B cell (primary cell): ENCODE measurements at regions not wholly inside any gene's neighbourhood (a gene's known extent, or its start where the extent isn't known, plus 50 kb on each side); places are given as distances from the start of the nearest gene placed in this dataset.
"Not testable (repeated sequence)": the region's sequence is repeated elsewhere in the genome, so short reads cannot be mapped to it uniquely, and the experiment has no call there.

Experiments used
- ATAC-seq: fragments of 200-7000 bp; cut with Tn5 transposase; one replicate; pipeline ENCODE4 v1.10.0; 2021; ENCODE audit warnings: low read depth, mild to moderate bottlenecking, moderate number of reproducible peaks, moderate library complexity
- CTCF ChIA-PET: fragments of 350-600 bp; sonication (Branson Sonifier 250); formaldehyde crosslinking; loops from one replicate; lab custom pipeline; 2021; ENCODE audit warnings: antibody characterized with exemption, inconsistent platforms; lab: Charles Lee
- POLR2A ChIA-PET: fragments of 350-600 bp; sonication (Branson Sonifier 250); formaldehyde crosslinking; loops from one replicate; lab custom pipeline; 2021; ENCODE audit warnings: antibody characterized with exemption; lab: Charles Lee
- DNase-seq: peaks from one replicate; pipeline ENCODE4 v3.0.0; 2013
- H2AFZ ChIP-seq: 2 replicates; pipeline ENCODE4 v1.6.1; 2012; ENCODE audit warnings: mild to moderate bottlenecking, low read depth, low read length; ENCODE audit not compliant: insufficient read depth, poor library complexity, severe bottlenecking
- H3K27ac ChIP-seq, 2 donors: 1 replicate in 1 of 2; 2 replicates in 1 of 2; pipeline ENCODE4 v1.5.1; 2012 to 2013; ENCODE audit warnings: low read length in 2 of 2, mild to moderate bottlenecking in 2 of 2, moderate library complexity in 1 of 2
- H3K27me3 ChIP-seq, 4 experiments: fragments of 200-600 bp in 1 of 4; sonication (generic) in 1 of 4; replicated peaks in 1 of 4; 1 replicate in 2 of 4; 2 replicates in 2 of 4; pipeline versions ENCODE4 v1.6.1 to v1.7.0; 2013 to 2016; ENCODE audit warnings: low read length in 3 of 4, mild to moderate bottlenecking in 2 of 4, mixed read lengths in 1 of 4, moderate library complexity in 1 of 4; ENCODE audit not compliant: insufficient read depth in 4 of 4, control insufficient read depth in 3 of 4; ENCODE audit errors: control extremely low read depth in 1 of 4
- H3K36me3 ChIP-seq, 2 experiments: replicated peaks in 1 of 2; 1 replicate in 1 of 2; 2 replicates in 1 of 2; pipeline versions ENCODE4 v1.6.1 to v1.7.1; 2013; ENCODE audit warnings: low read length in 1 of 2; ENCODE audit not compliant: insufficient read depth in 2 of 2, control insufficient read depth in 1 of 2; ENCODE audit errors: control extremely low read depth in 1 of 2, extremely low read depth in 1 of 2
- H3K4me1 ChIP-seq, 2 donors: fragments of 200-600 bp in 1 of 2; sonication (generic) in 1 of 2; 1 replicate in 1 of 2; 2 replicates in 1 of 2; pipeline versions ENCODE4 v1.5.1 to v1.6.1; 2013 to 2017; ENCODE audit warnings: low read length in 2 of 2; ENCODE audit not compliant: control insufficient read depth in 2 of 2, insufficient read depth in 2 of 2
- H3K4me2 ChIP-seq: replicated peaks from 2 replicates; pipeline ENCODE3; 2012; ENCODE audit warnings: mild to moderate bottlenecking, low read depth, low read length; ENCODE audit not compliant: poor library complexity, severe bottlenecking
- H3K4me3 ChIP-seq, 5 experiments: fragments of 200-600 bp in 1 of 5; sonication (generic) in 1 of 5; 1 replicate in 3 of 5; 2 replicates in 2 of 5; pipeline versions ENCODE4 v1.5.1 to v1.7.0; 2011 to 2016; ENCODE audit warnings: low read length in 4 of 5, mild to moderate bottlenecking in 4 of 5, low read depth in 2 of 5, control low read depth in 1 of 5, moderate library complexity in 1 of 5; ENCODE audit not compliant: insufficient read depth in 1 of 5; ENCODE audit errors: control extremely low read depth in 1 of 5, extremely low read depth in 1 of 5
- H3K79me2 ChIP-seq: fragments of 200-600 bp; sonication (generic); one replicate; pipeline ENCODE4 v1.6.0; 2016; ENCODE audit warnings: low read length; ENCODE audit not compliant: control insufficient read depth, insufficient read depth
- H3K9ac ChIP-seq: fragments of 200-600 bp; sonication (generic); 2 replicates; pipeline ENCODE4 v1.6.1; 2017; ENCODE audit warnings: mild to moderate bottlenecking, low read length, moderate library complexity
- H3K9me3 ChIP-seq, 3 donors: one replicate each; pipeline versions ENCODE4 v1.6.1 to v1.7.1; 2013; ENCODE audit warnings: low read length in 2 of 3; ENCODE audit not compliant: control insufficient read depth in 2 of 3, insufficient read depth in 1 of 3; ENCODE audit errors: control extremely low read depth in 1 of 3
- H4K20me1 ChIP-seq: 2 replicates; pipeline ENCODE4 v1.6.0; 2012; ENCODE audit warnings: mild to moderate bottlenecking, low read length; ENCODE audit not compliant: insufficient read depth, control insufficient read depth, poor library complexity, severe bottlenecking
- H3K27ac Mint-ChIP-seq: one replicate; pipeline ENCODE4 v1.8.0; 2021; ENCODE audit warnings: mixed read lengths
- H3K27me3 Mint-ChIP-seq: one replicate; pipeline ENCODE4 v1.8.0; 2021; ENCODE audit warnings: mixed read lengths
- H3K4me1 Mint-ChIP-seq: one replicate; pipeline ENCODE4 v1.8.0; 2021; ENCODE audit warnings: mixed read lengths
- H3K4me3 Mint-ChIP-seq: one replicate; pipeline ENCODE4 v1.8.0; 2021; ENCODE audit warnings: mixed read lengths
- H3K9me3 Mint-ChIP-seq: one replicate; pipeline ENCODE4 v1.8.0; 2022; ENCODE audit warnings: mixed read lengths; ENCODE audit not compliant: insufficient read depth
- CTCF ChIP-seq: fragments of 200-600 bp; IDR thresholded peaks from one replicate; pipeline ENCODE4 v1.8.0; 2022; ENCODE audit warnings: antibody characterized with exemption, mild to moderate bottlenecking
- EZH2 ChIP-seq: IDR thresholded peaks from 2 replicates; pipeline ENCODE4 v1.6.1; 2012; ENCODE audit warnings: borderline replicate concordance, low read depth, mild to moderate bottlenecking, moderate library complexity, low read length; ENCODE audit not compliant: insufficient read depth, poor library complexity, severe bottlenecking
- WGBS: methylation state at CpG from one replicate; pipeline ENCODE4 v1.1.5; 2013; ENCODE audit warnings: missing lambda C conversion rate; ENCODE audit not compliant: insufficient coverage; 5-methylcytosine and 5-hydroxymethylcytosine counted together
- intact Hi-C: fragments of 100-400 bp; cut with micrococcal nuclease; formaldehyde crosslinking; loops from one replicate; pipeline ENCODE4 v1.10.0; 2022

GRCh38 chr20:30406370-30406769, 851.1 kb upstream of the DEFB115 start:
- not testable (repeated sequence) for H3K9me3 Mint-ChIP-seq

GRCh38 chr20:30412972-30413371, 844.5 kb upstream of the DEFB115 start:
- intact Hi-C loops = no loop called here
- ChIA-PET POLR2A (no interaction called here), CTCF (no interaction called here)
- H3K9me3 ChIP-seq = peaks cover 0 to 10% (median 2%) of the 10 kb centered on the region in 3 donors
- DNase-seq = no peak
- H3K79me2 ChIP-seq = no peaks in the 10 kb centered on the region
- WGBS = 64% methylated on average over 1 of the region's 2 CpGs
- Mint-ChIP-seq H3K4me1 (no peaks in the 10 kb centered on the region), H3K27ac (no peak overlapping the region), H3K4me3 (no peak overlapping the region), H3K27me3 (no peaks in the 10 kb centered on the region), H3K9me3 (peaks cover 11% of the 10 kb centered on the region)
- H2AFZ ChIP-seq = no peak overlapping the region
- no peak overlapping the region for H3K4me2 ChIP-seq
- no peaks in the 10 kb centered on the region for H3K4me1 ChIP-seq
- TF ChIP-seq EZH2 (no peak), CTCF (no peak)
- H3K27me3 ChIP-seq = no peaks in the 10 kb centered on the region
- no peak overlapping the region for H3K4me3 ChIP-seq
- H3K36me3 ChIP-seq = no peaks in the 10 kb centered on the region
- no peak overlapping the region for H3K27ac ChIP-seq
- H4K20me1 ChIP-seq = no peaks in the 10 kb centered on the region
- no peak for ATAC-seq
- no peak overlapping the region for H3K9ac ChIP-seq

More at GRCh38 chr20:30406370-30406769, 851.1 kb upstream of the DEFB115 start:
- H3K4me3 ChIP-seq, ATAC-seq, CTCF ChIA-PET, H3K9ac ChIP-seq, H3K4me1 ChIP-seq, H3K4me2 ChIP-seq, H3K27ac ChIP-seq, DNase-seq, POLR2A ChIA-PET, H3K36me3 ChIP-seq, H3K27me3 Mint-ChIP-seq, H4K20me1 ChIP-seq, H3K27me3 ChIP-seq, H2AFZ ChIP-seq, H3K4me1 Mint-ChIP-seq, H3K79me2 ChIP-seq, H3K4me3 Mint-ChIP-seq, intact Hi-C loops, H3K27ac Mint-ChIP-seq: not testable (repeated sequence)
- H3K9me3 ChIP-seq = peaks cover 0 to 12% (median 2%) of the 10 kb centered on the region in 3 donors
- WGBS = no CpG with 5 or more reads among the region's 1 CpG

DNA sequence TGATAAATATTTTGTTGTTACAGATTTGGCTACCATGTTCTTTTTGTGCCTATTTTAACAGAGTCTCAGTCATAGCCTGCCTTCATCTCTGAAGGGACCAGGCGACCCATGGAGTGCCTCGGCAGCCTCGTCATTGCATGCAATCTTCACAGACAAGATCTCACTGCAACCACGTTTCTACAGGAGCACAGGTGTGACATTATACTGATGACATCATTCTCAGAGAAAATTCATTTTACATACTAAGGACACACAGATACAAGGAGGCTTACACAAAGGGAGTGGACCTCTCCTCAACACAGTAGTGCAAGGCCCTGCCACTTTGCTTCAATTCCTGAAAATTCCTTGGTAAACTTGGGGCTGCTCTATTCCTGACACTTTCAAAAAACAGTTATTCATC, 840.1 kb upstream of the DEFB115 start:
- intact Hi-C loops, H3K27me3 Mint-ChIP-seq, H3K27ac Mint-ChIP-seq, POLR2A ChIA-PET, H3K9me3 Mint-ChIP-seq, H4K20me1 ChIP-seq, H3K4me1 ChIP-seq, H3K4me3 Mint-ChIP-seq, H3K27me3 ChIP-seq, H2AFZ ChIP-seq, H3K79me2 ChIP-seq, H3K4me2 ChIP-seq, ATAC-seq, H3K4me1 Mint-ChIP-seq, H3K4me3 ChIP-seq, H3K27ac ChIP-seq, H3K36me3 ChIP-seq, DNase-seq, H3K9ac ChIP-seq, CTCF ChIA-PET: not testable (repeated sequence)
- 70% methylated on average over 4 of the region's 4 CpGs for WGBS
- H3K9me3 ChIP-seq = peaks cover 0 to 13% (median 0%) of the 10 kb centered on the region in 3 donors
